DND-41 (cell line): ENCODE measurements at regions not wholly inside any gene's neighbourhood (a gene's known extent, or its start where the extent isn't known, plus 50 kb on each side); places are given as distances from the start of the nearest gene placed in this dataset.

ENCODE experiments used
- EZH2 ChIP-seq: IDR thresholded peaks from 3 replicates; pipeline ENCODE4 v1.6.1; 2012; ENCODE audit warnings: borderline replicate concordance, low read depth, mild to moderate bottlenecking, moderate library complexity, low read length, inconsistent platforms; ENCODE audit not compliant: severe bottlenecking
- TF ChIP-seq, protein P1 (sequence below): IDR thresholded peaks from 2 replicates; pipeline ENCODE4 v1.5.1; 2012; ENCODE audit warnings: borderline replicate concordance, low read length, moderate library complexity, mild to moderate bottlenecking; ENCODE audit not compliant: poor library complexity, severe bottlenecking; ENCODE audit errors: extremely low read depth

DNA sequence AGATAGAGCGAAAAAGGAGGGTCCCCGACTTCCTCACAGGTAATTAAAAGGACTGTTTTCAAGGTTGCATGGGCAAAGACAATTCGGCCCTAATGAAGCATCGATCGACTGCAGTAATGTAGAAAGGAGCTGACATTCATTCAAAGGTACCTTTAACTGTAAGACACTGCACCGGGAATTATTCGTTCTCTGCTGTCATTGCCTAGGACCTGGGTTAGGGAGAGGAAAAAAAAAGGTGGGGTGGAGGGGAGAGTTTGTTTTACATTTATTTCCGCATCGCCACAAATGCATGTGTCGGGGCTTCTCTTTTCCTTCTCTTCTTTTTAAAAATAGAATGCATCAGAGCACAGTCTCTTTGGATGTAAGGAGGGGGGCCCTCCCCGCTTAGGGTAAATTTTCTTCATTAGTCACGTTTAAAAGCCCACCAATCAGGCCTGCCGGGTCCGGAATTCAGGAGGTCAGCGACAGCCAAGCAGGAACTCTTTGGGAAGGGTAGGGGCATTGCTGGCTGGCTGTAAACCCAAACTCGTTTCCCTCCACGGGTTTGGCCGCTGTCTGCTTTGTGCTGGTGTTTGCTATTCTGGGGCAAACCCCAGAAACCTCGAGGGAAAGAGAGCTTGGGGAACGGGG is 496.2 kb upstream of the ZFHX3 start:
- TF ChIP-seq, protein P1, sequence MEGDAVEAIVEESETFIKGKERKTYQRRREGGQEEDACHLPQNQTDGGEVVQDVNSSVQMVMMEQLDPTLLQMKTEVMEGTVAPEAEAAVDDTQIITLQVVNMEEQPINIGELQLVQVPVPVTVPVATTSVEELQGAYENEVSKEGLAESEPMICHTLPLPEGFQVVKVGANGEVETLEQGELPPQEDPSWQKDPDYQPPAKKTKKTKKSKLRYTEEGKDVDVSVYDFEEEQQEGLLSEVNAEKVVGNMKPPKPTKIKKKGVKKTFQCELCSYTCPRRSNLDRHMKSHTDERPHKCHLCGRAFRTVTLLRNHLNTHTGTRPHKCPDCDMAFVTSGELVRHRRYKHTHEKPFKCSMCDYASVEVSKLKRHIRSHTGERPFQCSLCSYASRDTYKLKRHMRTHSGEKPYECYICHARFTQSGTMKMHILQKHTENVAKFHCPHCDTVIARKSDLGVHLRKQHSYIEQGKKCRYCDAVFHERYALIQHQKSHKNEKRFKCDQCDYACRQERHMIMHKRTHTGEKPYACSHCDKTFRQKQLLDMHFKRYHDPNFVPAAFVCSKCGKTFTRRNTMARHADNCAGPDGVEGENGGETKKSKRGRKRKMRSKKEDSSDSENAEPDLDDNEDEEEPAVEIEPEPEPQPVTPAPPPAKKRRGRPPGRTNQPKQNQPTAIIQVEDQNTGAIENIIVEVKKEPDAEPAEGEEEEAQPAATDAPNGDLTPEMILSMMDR, result no peak
- TF ChIP-seq EZH2, result no peak
